ENCODE measurements at regions not wholly inside any gene's neighbourhood (a gene's known extent, or its start where the extent isn't known, plus 50 kb on each side); places are given as distances from the start of the nearest gene placed in this dataset.

- Histone ChIP-seq H3K79me2 (ENCODE audit: control insufficient read depth, insufficient read depth, low read length) (no peaks in the 10 kb centered on the region), H4K20me1 (ENCODE audit: control insufficient read depth, extremely low read depth, insufficient read depth, low read length) (no peaks in the 10 kb centered on the region), H3K9me1 (ENCODE audit: control insufficient read depth, extremely low read depth, insufficient read depth, low read length) (no peaks in the 10 kb centered on the region), H3K4me1 (ENCODE audit: control insufficient read depth, extremely low read depth, insufficient read depth, low read length) (no peaks in the 10 kb centered on the region), H3K4me3 (ENCODE audit: control insufficient read depth in 2 of 3, extremely low read depth in 1 of 3, insufficient read depth in 2 of 3, low read depth in 1 of 3, low read length in 3 of 3) (no peak overlapping the region), H3K36me3 (ENCODE audit: control insufficient read depth in 2 of 2, extremely low read depth in 1 of 2, insufficient read depth in 2 of 2, low read length in 2 of 2) (no peaks in the 10 kb centered on the region), H3K27me3 (ENCODE audit: control insufficient read depth, extremely low read depth, insufficient read depth, low read length) (peaks cover 4% of the 10 kb centered on the region), H3K4me2 (ENCODE audit: control insufficient read depth, extremely low read depth, insufficient read depth, low read depth, low read length) (no peak overlapping the region), H3K9ac (ENCODE audit: control insufficient read depth, extremely low read depth, insufficient read depth, low read length) (no peak overlapping the region), H3K9me3 (ENCODE audit: control insufficient read depth, low read depth, low read length) (no peaks in the 10 kb centered on the region), H2AFZ (ENCODE audit: control insufficient read depth, low read length) (no peak overlapping the region), H3K27ac (ENCODE audit: control insufficient read depth, insufficient read depth, low read length) (no peak overlapping the region)
- DNase-seq (ENCODE audit: low read depth, low spot score), result no peak
- TF ChIP-seq CTCF (optimal IDR thresholded peaks at IDR 0.05 in 1 of 3, IDR thresholded peaks at IDR 0.05 in 1 of 3, conservative IDR thresholded peaks at IDR 0.05 in 1 of 3; ENCODE audit: extremely low read depth in 1 of 3, insufficient read depth in 2 of 3, low read length in 3 of 3), result no peak
- no peak for TF ChIP-seq EZH2 (IDR thresholded peaks at IDR 0.05; ENCODE audit: low read length)
- no peak for FAIRE-seq
- dilution Hi-C loops (cut with MboI; ENCODE audit: extremely low pct_ligation_motif_present, low sequenced_read_pairs), result no loop called here
Measured at GRCh38 chr9:89902450-89903140, 297.8 kb downstream of the GADD45G start.

GRCh38 chr9:89903141-89903475, 298.3 kb downstream of the GADD45G start:
- Histone ChIP-seq H3K36me3 (ENCODE audit: control insufficient read depth in 2 of 2, extremely low read depth in 1 of 2, insufficient read depth in 2 of 2, low read length in 2 of 2) (no peaks in the 10 kb centered on the region), H3K9me3 (ENCODE audit: control insufficient read depth, low read depth, low read length) (no peaks in the 10 kb centered on the region), H3K9ac (ENCODE audit: control insufficient read depth, extremely low read depth, insufficient read depth, low read length) (no peak overlapping the region), H3K4me2 (ENCODE audit: control insufficient read depth, extremely low read depth, insufficient read depth, low read depth, low read length) (no peak overlapping the region), H3K27ac (ENCODE audit: control insufficient read depth, insufficient read depth, low read length) (no peak overlapping the region), H2AFZ (ENCODE audit: control insufficient read depth, low read length) (no peak overlapping the region), H3K27me3 (ENCODE audit: control insufficient read depth, extremely low read depth, insufficient read depth, low read length) (peaks cover 4% of the 10 kb centered on the region), H3K9me1 (ENCODE audit: control insufficient read depth, extremely low read depth, insufficient read depth, low read length) (no peaks in the 10 kb centered on the region), H3K79me2 (ENCODE audit: control insufficient read depth, insufficient read depth, low read length) (no peaks in the 10 kb centered on the region), H3K4me1 (ENCODE audit: control insufficient read depth, extremely low read depth, insufficient read depth, low read length) (no peaks in the 10 kb centered on the region), H3K4me3 (ENCODE audit: control insufficient read depth in 2 of 3, extremely low read depth in 1 of 3, insufficient read depth in 2 of 3, low read depth in 1 of 3, low read length in 3 of 3) (no peak overlapping the region), H4K20me1 (ENCODE audit: control insufficient read depth, extremely low read depth, insufficient read depth, low read length) (no peaks in the 10 kb centered on the region)
- DNase-seq (ENCODE audit: low read depth, low spot score), result no peak
- no peak for FAIRE-seq
- dilution Hi-C loops (cut with MboI; ENCODE audit: extremely low pct_ligation_motif_present, low sequenced_read_pairs), result no loop called here
- no peak for TF ChIP-seq CTCF (optimal IDR thresholded peaks at IDR 0.05 in 1 of 3, IDR thresholded peaks at IDR 0.05 in 1 of 3, conservative IDR thresholded peaks at IDR 0.05 in 1 of 3; ENCODE audit: extremely low read depth in 1 of 3, insufficient read depth in 2 of 3, low read length in 3 of 3)
- TF ChIP-seq EZH2 (IDR thresholded peaks at IDR 0.05; ENCODE audit: low read length), result no peak

Data from keratinocyte (primary cell).